Cardiac muscle cell (in vitro differentiated cells and primary cell): ENCODE measurements at regions not wholly inside any gene's neighbourhood (a gene's known extent, or its start where the extent isn't known, plus 50 kb on each side); places are given as distances from the start of the nearest gene placed in this dataset.
A peak's percentile ranks its signal among the peaks of the same experiment; 100 is the strongest.

Experiments used
- DNase-seq, 2 donors: peaks; one replicate each; pipeline versions ENCODE4 v3.0.0 to v3.0.0-alpha.2; 2010 to 2017; ENCODE audit warnings: low read depth in 1 of 2, low spot score in 1 of 2
- H3K27ac ChIP-seq: fragments of 200-600 bp; sonication (generic); 2 replicates; pipeline ENCODE4 v1.5.1; 2016
- H3K27me3 ChIP-seq: fragments of 200-600 bp; sonication (generic); 2 replicates; pipeline ENCODE4 v1.6.0; 2016; ENCODE audit warnings: control low read depth
- H3K36me3 ChIP-seq: fragments of 200-600 bp; sonication (generic); 2 replicates; pipeline ENCODE4 v1.5.1; 2016; ENCODE audit warnings: control low read depth
- H3K4me1 ChIP-seq: fragments of 200-600 bp; sonication (generic); 2 replicates; pipeline ENCODE4 v1.8.1; 2017; ENCODE audit warnings: low read depth, mild to moderate bottlenecking, mixed run types
- H3K4me3 ChIP-seq: fragments of 200-600 bp; sonication (generic); 2 replicates; pipeline ENCODE4 v1.5.1; 2016; ENCODE audit warnings: mild to moderate bottlenecking
- H3K9me3 ChIP-seq: fragments of 200-600 bp; sonication (generic); 2 replicates; pipeline ENCODE4 v1.5.1; 2017; ENCODE audit warnings: low read depth, mild to moderate bottlenecking, control low read depth
- TF ChIP-seq, protein P1 (sequence below): IDR thresholded peaks from 2 replicates; pipeline ENCODE4 v1.5.1; 2012; ENCODE audit warnings: low read depth, mild to moderate bottlenecking, low read length

DNA sequence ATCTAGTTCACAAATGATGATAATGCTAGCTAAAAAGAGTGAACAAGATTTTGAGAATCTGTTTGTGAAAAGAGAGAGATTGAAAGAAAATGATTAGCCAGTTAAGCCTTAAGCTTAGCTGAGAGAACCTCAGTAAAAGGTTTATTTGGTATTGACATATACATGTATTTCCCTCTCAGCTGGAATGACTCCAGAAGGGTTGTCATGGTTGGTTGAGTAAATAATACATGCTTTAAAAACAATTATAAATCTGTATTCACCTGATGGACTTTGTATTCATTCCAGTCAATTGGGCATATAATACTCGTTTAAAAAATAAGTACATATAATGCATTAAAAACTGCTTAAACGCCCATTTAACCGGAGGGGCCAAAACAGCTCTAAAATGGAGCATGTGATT is 181.4 kb downstream of the GRB14 start:
- Histone ChIP-seq H3K36me3 (no peaks in the 10 kb centered on the region), H3K9me3 (no peaks in the 10 kb centered on the region), H3K4me1 (peaks cover 14% of the 10 kb centered on the region), H3K4me3 (no peak overlapping the region), H3K27me3 (no peaks in the 10 kb centered on the region), H3K27ac (no peak overlapping the region)
- no peak for DNase-seq
- TF ChIP-seq, protein P1, sequence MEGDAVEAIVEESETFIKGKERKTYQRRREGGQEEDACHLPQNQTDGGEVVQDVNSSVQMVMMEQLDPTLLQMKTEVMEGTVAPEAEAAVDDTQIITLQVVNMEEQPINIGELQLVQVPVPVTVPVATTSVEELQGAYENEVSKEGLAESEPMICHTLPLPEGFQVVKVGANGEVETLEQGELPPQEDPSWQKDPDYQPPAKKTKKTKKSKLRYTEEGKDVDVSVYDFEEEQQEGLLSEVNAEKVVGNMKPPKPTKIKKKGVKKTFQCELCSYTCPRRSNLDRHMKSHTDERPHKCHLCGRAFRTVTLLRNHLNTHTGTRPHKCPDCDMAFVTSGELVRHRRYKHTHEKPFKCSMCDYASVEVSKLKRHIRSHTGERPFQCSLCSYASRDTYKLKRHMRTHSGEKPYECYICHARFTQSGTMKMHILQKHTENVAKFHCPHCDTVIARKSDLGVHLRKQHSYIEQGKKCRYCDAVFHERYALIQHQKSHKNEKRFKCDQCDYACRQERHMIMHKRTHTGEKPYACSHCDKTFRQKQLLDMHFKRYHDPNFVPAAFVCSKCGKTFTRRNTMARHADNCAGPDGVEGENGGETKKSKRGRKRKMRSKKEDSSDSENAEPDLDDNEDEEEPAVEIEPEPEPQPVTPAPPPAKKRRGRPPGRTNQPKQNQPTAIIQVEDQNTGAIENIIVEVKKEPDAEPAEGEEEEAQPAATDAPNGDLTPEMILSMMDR: no peak

DNA sequence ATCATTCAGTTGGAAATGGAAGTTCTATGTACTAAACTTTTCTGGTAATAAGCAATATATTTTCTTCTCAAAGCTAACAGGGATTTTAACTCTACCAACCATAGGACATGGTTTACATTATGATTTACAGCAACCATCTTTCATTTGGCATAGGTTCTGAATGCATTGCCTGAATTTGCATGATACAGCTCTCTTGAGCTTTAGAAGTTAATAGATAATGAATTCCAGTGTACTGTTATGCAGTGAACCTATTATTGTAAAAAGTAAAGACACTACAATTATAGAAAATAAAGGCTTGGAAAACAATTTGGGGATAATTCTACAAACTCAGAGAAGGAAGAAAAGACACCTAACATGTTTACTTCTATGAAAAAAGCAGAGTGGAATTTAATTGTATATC is 182.0 kb downstream of the GRB14 start:
- Histone ChIP-seq H3K27me3 (no peaks in the 10 kb centered on the region), H3K4me3 (no peak overlapping the region), H3K4me1 (peaks cover 14% of the 10 kb centered on the region), H3K27ac (no peak overlapping the region), H3K36me3 (no peaks in the 10 kb centered on the region), H3K9me3 (no peaks in the 10 kb centered on the region)
- no peak for DNase-seq
- TF ChIP-seq, protein P1: no peak

DNA sequence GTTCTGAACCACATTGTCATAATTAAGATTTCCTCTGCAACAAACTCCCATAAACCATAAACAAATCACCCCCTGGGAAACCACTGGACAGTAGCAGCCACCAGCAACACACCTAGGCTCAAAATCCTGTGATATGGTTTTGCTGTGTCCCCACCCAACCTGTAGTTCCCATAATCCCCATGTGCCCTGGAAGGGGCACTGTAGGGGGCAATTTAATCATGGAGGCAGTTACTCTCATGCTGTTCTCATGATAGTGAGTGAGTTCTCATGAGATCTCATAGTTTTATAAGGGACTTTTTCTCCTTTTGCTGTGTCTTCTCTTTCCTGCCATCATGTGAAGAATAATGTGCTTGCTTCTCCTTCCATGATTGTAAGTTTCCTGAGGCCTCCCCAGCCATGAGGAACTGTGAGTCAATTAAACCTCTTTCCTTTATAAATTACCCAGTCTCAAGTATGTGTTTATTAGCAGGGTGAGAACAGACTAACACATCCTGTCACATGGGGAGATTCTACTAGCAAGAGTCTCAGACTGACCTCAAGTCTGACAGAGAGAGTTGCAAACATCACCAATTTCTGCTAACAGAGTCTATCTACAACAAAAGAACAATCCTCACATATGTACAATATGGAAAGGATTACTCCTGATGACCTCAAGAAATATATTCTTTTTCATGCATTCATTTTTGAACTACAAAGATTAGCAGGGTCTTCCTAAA is 182.6 kb downstream of the GRB14 start:
- DNase-seq: no peak
- Histone ChIP-seq H3K27me3 (no peaks in the 10 kb centered on the region), H3K9me3 (no peaks in the 10 kb centered on the region), H3K4me1 (peaks cover 14% of the 10 kb centered on the region), H3K4me3 (no peak overlapping the region), H3K36me3 (no peaks in the 10 kb centered on the region), H3K27ac (no peak overlapping the region)
- TF ChIP-seq, protein P1: no peak

DNA sequence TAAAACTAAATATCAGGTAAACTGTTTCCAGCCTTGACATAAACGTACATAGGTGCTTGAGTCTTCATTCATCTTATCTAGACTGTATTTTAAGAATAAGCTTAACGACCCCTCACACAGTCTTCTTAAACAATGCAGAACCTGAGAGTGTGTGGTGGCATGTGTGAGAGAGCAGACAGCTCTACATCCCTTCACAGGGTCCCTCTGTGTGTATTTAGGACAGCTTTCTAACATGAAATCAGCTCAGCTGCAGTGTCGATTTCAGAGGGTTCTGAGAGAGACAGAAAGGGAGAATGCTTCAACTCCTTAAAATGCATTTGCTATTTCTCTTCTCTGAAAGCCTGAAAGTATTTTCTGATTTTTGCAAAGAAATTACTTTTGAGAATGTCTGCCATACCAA is 185.2 kb downstream of the GRB14 start:
- Histone ChIP-seq H3K4me3 (no peak overlapping the region), H3K4me1 (peaks cover 14% of the 10 kb centered on the region), H3K27ac (peak overlapping the region; percentile 3), H3K27me3 (no peaks in the 10 kb centered on the region), H3K36me3 (no peaks in the 10 kb centered on the region), H3K9me3 (no peaks in the 10 kb centered on the region)
- DNase-seq: peak in 1 of 2 donors; percentile 46
- TF ChIP-seq, protein P1: no peak

DNA sequence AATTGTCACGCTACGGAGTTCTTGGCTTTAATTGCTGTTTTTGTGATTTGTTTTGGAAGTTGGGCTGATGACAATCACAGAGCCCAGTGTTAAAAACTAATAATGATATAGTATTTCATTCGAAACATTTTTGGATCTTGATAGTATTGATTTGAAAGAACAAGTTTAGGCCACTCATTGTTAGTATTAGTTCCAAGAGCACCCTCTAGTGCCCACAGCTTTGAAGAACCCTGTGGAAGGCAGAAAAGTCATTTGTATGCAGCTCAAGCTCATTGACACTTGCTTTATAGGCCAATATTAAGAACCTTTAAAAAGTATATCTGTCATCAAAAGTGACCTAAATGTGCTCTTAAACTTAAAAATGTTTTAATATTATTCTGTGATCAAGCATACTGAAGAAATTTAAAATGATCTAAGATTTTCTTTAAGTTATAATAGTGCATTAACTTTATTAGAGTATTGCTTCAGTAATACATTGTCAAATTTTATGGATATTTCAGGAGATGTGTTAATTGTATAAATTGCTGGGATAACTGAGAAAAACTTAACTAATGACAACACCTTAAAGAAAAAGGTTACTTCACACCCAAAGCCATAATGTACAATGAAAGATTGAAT is 191.0 kb downstream of the GRB14 start:
- DNase-seq: peak; percentile 59 to 65
- Histone ChIP-seq H3K36me3 (no peaks in the 10 kb centered on the region), H3K4me1 (no peaks in the 10 kb centered on the region), H3K27me3 (no peaks in the 10 kb centered on the region), H3K4me3 (no peak overlapping the region), H3K27ac (no peak overlapping the region), H3K9me3 (no peaks in the 10 kb centered on the region)
- TF ChIP-seq, protein P1: peak; percentile 72
